ENCODE measurements at regions not wholly inside any gene's neighbourhood (a gene's known extent, or its start where the extent isn't known, plus 50 kb on each side); places are given as distances from the start of the nearest gene placed in this dataset.
"Not testable (repeated sequence)": the region's sequence is repeated elsewhere in the genome, so short reads cannot be mapped to it uniquely, and the experiment has no call there.

GRCh38 chr4:163732473-163732872 lies 238.0 kb downstream of the TMA16 start:
- TF ChIP-seq CTCF (IDR thresholded peaks at IDR 0.05; ENCODE audit: extremely low read depth, missing control alignments): no peak
- no peak for DNase-seq (ENCODE audit: low spot score)

- no peak for DNase-seq (ENCODE audit: low spot score)
- no peak for TF ChIP-seq CTCF (IDR thresholded peaks at IDR 0.05; ENCODE audit: extremely low read depth, missing control alignments)
Observed at GRCh38 chr4:163736876-163737275, 242.4 kb downstream of the TMA16 start.

- not testable (repeated sequence) for DNase-seq (ENCODE audit: low spot score)
Observed at GRCh38 chr4:163737846-163738245, 243.4 kb downstream of the TMA16 start.

- DNase-seq (ENCODE audit: low spot score): no peak
- TF ChIP-seq CTCF (IDR thresholded peaks at IDR 0.05; ENCODE audit: extremely low read depth, missing control alignments): no peak
Observed at GRCh38 chr4:163738521-163738920, 244.0 kb downstream of the TMA16 start.

- peak; percentile 65 for DNase-seq (ENCODE audit: low spot score)
- TF ChIP-seq CTCF (IDR thresholded peaks at IDR 0.05; ENCODE audit: extremely low read depth, missing control alignments): no peak
Observed at GRCh38 chr4:163744861-163745260, 250.4 kb downstream of the TMA16 start.

GRCh38 chr4:163747293-163747692 lies 252.8 kb downstream of the TMA16 start:
- DNase-seq (ENCODE audit: low spot score): no peak
- TF ChIP-seq CTCF (IDR thresholded peaks at IDR 0.05; ENCODE audit: extremely low read depth, missing control alignments): no peak

- TF ChIP-seq CTCF (IDR thresholded peaks at IDR 0.05; ENCODE audit: extremely low read depth, missing control alignments): no peak
- no peak for DNase-seq (ENCODE audit: low spot score)
Observed at GRCh38 chr4:163747886-163748285, 253.4 kb downstream of the TMA16 start.

GRCh38 chr4:163748449-163748848 lies 254.0 kb downstream of the TMA16 start:
- no peak for DNase-seq (ENCODE audit: low spot score)
- TF ChIP-seq CTCF (IDR thresholded peaks at IDR 0.05; ENCODE audit: extremely low read depth, missing control alignments): no peak
